ENCODE measurements at regions not wholly inside any gene's neighbourhood (a gene's known extent, or its start where the extent isn't known, plus 50 kb on each side); places are given as distances from the start of the nearest gene placed in this dataset.

DNA sequence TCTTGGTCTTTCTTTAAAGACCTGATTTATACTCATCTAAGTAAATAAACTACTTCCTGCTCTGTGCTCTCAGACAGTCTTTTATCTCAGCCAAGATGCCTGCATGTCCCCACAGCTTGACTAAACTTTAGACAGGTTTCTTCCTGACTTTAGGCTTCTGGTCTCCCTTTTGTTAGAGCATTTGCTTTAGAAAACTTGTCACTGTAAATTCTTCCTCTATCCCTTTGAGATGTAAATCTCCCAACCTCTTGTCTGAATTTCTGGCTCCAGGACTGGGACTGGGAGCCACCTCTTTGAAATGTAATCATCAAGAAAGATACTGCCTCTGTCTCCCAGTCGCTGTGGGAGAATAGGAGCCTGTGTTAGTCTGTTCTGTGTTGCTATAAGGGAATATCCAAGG, 739.9 kb downstream of the C6orf118 start:
- TF ChIP-seq FOXK2 (IDR thresholded peaks at IDR 0.05) (no peak), FOXM1 (IDR thresholded peaks at IDR 0.05; ENCODE audit: borderline replicate concordance) (no peak), L3MBTL2 (conservative IDR thresholded peaks at IDR 0.05) (no peak), NFRKB (IDR thresholded peaks at IDR 0.05) (no peak), FOXA1 (IDR thresholded peaks at IDR 0.05) (no peak), SP1 (IDR thresholded peaks at IDR 0.05) (no peak), ARNT (IDR thresholded peaks at IDR 0.05) (no peak), SUZ12 (IDR thresholded peaks at IDR 0.05) (no peak), HDGF (IDR thresholded peaks at IDR 0.05; ENCODE audit: borderline replicate concordance) (no peak), ELF4 (IDR thresholded peaks at IDR 0.05) (no peak), BHLHE40 (IDR thresholded peaks at IDR 0.05; ENCODE audit: borderline replicate concordance) (no peak), LEF1 (IDR thresholded peaks at IDR 0.05; ENCODE audit: borderline replicate concordance) (no peak), TARDBP (IDR thresholded peaks at IDR 0.05) (no peak)
- TF ChIP-seq, protein P1, sequence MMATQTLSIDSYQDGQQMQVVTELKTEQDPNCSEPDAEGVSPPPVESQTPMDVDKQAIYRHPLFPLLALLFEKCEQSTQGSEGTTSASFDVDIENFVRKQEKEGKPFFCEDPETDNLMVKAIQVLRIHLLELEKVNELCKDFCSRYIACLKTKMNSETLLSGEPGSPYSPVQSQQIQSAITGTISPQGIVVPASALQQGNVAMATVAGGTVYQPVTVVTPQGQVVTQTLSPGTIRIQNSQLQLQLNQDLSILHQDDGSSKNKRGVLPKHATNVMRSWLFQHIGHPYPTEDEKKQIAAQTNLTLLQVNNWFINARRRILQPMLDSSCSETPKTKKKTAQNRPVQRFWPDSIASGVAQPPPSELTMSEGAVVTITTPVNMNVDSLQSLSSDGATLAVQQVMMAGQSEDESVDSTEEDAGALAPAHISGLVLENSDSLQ (IDR thresholded peaks at IDR 0.05): no peak

All from HEK293T (cell line).